ENCODE measurements at regions not wholly inside any gene's neighbourhood (a gene's known extent, or its start where the extent isn't known, plus 50 kb on each side); places are given as distances from the start of the nearest gene placed in this dataset.

DNA sequence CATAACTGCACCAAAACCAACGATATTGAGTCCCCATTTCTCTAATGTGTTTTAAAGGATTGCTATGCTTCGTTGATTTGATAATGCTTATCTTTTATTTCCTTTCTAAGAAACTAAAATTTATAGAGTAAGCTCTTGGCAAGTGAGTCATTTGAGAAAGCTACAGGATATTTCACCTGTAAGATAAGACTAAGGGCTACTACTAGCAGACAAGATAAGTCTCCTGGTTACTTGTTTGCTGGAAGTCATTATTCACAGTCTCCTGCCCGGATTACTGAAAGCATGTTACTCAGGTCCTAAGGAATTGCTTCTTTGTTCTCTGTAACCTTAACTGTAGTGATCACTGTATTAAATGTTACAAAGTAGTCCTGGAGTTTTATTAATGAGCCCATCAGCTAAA, 315.9 kb upstream of the RASA1 start:
- in situ Hi-C loops (cut with MboI; ENCODE audit: low sequenced_read_pairs) (no loop called here), dilution Hi-C loops (cut with HindIII; ENCODE audit: low sequenced_read_pairs, unreplicated experiment) (no loop called here), intact Hi-C loops (cut with micrococcal nuclease) (no loop called here)
- Histone ChIP-seq H3K79me1 (ENCODE audit: low read depth in 1 of 2, low read length in 2 of 2) (no peaks in the 10 kb centered on the region), H4K20me1 (ENCODE audit: insufficient read depth, low read length) (no peaks in the 10 kb centered on the region), H3K9me1 (ENCODE audit: insufficient read depth, low read length) (no peaks in the 10 kb centered on the region), H3K9me3 (ENCODE audit: control insufficient read depth, insufficient read depth, low read length) (no peaks in the 10 kb centered on the region), H4K91ac (ENCODE audit: insufficient read depth, low read depth, low read length) (no peak overlapping the region), H3K27me3 (ENCODE audit: control insufficient read depth, insufficient read depth, low read length) (no peaks in the 10 kb centered on the region), H2AK9ac (replicated peaks; ENCODE audit: low read depth, low read length, poor library complexity) (no peak overlapping the region), H2BK20ac (ENCODE audit: low read depth, low read length) (no peak overlapping the region), H3K56ac (ENCODE audit: extremely low read depth, insufficient read depth, low read length) (no peak overlapping the region), H2BK15ac (ENCODE audit: low read depth, low read length) (no peak overlapping the region), H3K4me3 (ENCODE audit: insufficient read depth, low read depth, low read length) (no peak overlapping the region), H3K36me3 (ENCODE audit: control insufficient read depth, insufficient read depth, low read length) (no peaks in the 10 kb centered on the region), H2AFZ (replicated peaks; ENCODE audit: low read length, poor library complexity) (no peak overlapping the region), H3K18ac (ENCODE audit: low read depth, low read length) (no peak overlapping the region), H2BK5ac (ENCODE audit: low read depth, low read length, poor library complexity, severe bottlenecking) (no peak overlapping the region), H3K9ac (ENCODE audit: low read depth, low read length) (no peak overlapping the region), H2BK120ac (ENCODE audit: low read depth, low read length) (no peak overlapping the region), H3K4me1 (ENCODE audit: control insufficient read depth, insufficient read depth, low read length) (no peaks in the 10 kb centered on the region), H3K4ac (ENCODE audit: low read depth, low read length) (no peak overlapping the region), H3K27ac (ENCODE audit: insufficient read depth, low read length) (no peak overlapping the region), H3K14ac (replicated peaks; ENCODE audit: low read depth, low read length) (no peak overlapping the region), H3K23ac (ENCODE audit: low read depth, low read length) (no peak overlapping the region), H2AK5ac (ENCODE audit: low read depth, low read length) (no peak overlapping the region), H4K8ac (ENCODE audit: low read depth in 2 of 2, low read length in 2 of 2) (no peak overlapping the region), H3K4me2 (ENCODE audit: low read depth, low read length) (no peak overlapping the region), H4K5ac (ENCODE audit: low read depth, low read length) (no peak overlapping the region)
- WGBS, 2 experiments (ENCODE audit: extremely low coverage in 2 of 2, insufficient read length in 1 of 2): no CpG with 5 or more reads among the region's 3 CpGs
- ATAC-seq (ENCODE audit: low read depth) (no peak), DNase-seq (no peak)
- no TSS peak for BruUV-seq (replicated peaks)
- TF ChIP-seq, protein P1, sequence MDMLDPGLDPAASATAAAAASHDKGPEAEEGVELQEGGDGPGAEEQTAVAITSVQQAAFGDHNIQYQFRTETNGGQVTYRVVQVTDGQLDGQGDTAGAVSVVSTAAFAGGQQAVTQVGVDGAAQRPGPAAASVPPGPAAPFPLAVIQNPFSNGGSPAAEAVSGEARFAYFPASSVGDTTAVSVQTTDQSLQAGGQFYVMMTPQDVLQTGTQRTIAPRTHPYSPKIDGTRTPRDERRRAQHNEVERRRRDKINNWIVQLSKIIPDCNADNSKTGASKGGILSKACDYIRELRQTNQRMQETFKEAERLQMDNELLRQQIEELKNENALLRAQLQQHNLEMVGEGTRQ (IDR thresholded peaks at IDR 0.05; ENCODE audit: low read depth, low read length): no peak
- TF ChIP-seq FOS (IDR thresholded peaks at IDR 0.05; ENCODE audit: low read depth, low read length) (no peak), POLR2A (IDR thresholded peaks at IDR 0.05; ENCODE audit: low read depth, low read length) (no peak), NFE2L2 (IDR thresholded peaks at IDR 0.05; ENCODE audit: low read depth, low read length) (no peak), CHD1 (IDR thresholded peaks at IDR 0.05; ENCODE audit: low read depth, low read length) (no peak), RAD21 (IDR thresholded peaks at IDR 0.05; ENCODE audit: low read length) (no peak), ELK1 (IDR thresholded peaks at IDR 0.05; ENCODE audit: borderline replicate concordance, low read depth, low read length) (no peak), SMC3 (IDR thresholded peaks at IDR 0.05; ENCODE audit: low read depth, low read length) (no peak), BHLHE40 (IDR thresholded peaks at IDR 0.05; ENCODE audit: low read depth, low read length) (no peak), CEBPB (IDR thresholded peaks at IDR 0.05; ENCODE audit: low read depth, low read length) (no peak), MAZ (IDR thresholded peaks at IDR 0.05; ENCODE audit: borderline replicate concordance, low read depth, low read length) (no peak), RFX5 (IDR thresholded peaks at IDR 0.05; ENCODE audit: low read depth, low read length) (no peak), MAFK (IDR thresholded peaks at IDR 0.05; ENCODE audit: low read depth, low read length) (no peak), MXI1 (IDR thresholded peaks at IDR 0.05; ENCODE audit: borderline replicate concordance, low read depth, low read length) (no peak), RCOR1 (IDR thresholded peaks at IDR 0.05; ENCODE audit: insufficient replicate concordance, low read length) (no peak)
- TF ChIP-seq, protein P2, sequence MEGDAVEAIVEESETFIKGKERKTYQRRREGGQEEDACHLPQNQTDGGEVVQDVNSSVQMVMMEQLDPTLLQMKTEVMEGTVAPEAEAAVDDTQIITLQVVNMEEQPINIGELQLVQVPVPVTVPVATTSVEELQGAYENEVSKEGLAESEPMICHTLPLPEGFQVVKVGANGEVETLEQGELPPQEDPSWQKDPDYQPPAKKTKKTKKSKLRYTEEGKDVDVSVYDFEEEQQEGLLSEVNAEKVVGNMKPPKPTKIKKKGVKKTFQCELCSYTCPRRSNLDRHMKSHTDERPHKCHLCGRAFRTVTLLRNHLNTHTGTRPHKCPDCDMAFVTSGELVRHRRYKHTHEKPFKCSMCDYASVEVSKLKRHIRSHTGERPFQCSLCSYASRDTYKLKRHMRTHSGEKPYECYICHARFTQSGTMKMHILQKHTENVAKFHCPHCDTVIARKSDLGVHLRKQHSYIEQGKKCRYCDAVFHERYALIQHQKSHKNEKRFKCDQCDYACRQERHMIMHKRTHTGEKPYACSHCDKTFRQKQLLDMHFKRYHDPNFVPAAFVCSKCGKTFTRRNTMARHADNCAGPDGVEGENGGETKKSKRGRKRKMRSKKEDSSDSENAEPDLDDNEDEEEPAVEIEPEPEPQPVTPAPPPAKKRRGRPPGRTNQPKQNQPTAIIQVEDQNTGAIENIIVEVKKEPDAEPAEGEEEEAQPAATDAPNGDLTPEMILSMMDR (conservative IDR thresholded peaks at IDR 0.05; ENCODE audit: low read depth, low read length): no peak
- ChIA-PET CTCF (no interaction called here), POLR2A (ENCODE audit: unreplicated experiment) (no interaction called here)
